HG03354 (cell line): ENCODE measurements at regions not wholly inside any gene's neighbourhood (a gene's known extent, or its start where the extent isn't known, plus 50 kb on each side); places are given as distances from the start of the nearest gene placed in this dataset.

Experiments
- ATAC-seq: cut with Tn5 transposase; IDR thresholded peaks from one replicate; pipeline ENCODE4 v1.9.1; 2021; ENCODE audit warnings: mild to moderate bottlenecking; ENCODE audit not compliant: unreplicated experiment, poor library complexity, severe bottlenecking

GRCh38 chr1:78790174-78790573 is 140.5 kb downstream of the IFI44 start:
- no peak for ATAC-seq

DNA sequence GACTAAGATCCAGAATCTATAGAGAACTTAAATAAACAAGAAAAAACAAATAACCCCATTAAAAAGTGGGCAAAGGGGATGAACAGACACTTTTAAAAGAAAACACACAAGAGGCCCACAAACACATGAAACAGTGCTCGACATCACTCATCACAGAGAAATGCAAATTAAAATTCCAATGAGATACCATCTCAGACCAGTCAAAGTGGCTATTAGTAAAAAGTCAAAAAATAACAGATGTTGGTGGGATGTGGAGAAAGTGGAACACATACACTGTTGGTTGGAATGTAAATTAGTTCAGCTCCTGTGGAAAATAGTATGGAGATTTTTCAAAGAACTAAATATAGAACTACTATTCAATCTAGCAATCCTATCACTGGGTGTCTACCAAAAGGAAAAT is 143.1 kb downstream of the IFI44 start:
- ATAC-seq: no peak

DNA sequence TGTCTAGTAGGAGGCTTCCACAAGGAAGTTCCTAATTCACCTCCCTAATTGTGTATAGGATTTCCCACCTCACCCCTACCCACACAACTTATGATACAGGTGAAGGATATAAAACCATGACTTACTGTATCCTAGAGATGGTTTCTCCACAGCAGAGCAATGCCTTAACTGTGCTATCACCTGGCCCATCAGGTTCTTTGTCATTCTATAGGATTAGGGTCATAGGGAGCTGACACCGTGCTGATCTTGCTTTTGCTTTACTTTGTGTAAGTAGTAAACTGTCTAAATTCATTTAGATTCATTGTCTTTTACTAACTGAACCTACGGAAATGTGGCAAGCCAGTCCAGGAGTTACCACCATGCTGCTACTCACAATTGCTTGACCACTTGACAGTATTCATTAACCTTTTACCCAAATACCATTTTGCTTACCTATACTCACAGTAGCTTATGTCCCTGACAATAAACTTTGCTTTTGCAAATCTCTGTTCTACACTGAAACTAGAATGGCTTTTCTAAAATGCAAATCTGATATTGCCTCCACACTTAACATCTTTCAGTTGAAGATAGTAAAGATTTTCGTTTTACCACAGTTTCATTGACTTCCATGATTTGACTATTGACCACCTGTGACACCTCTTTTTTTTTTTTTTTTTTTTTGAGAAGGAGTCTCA is 147.6 kb downstream of the IFI44 start:
- ATAC-seq: peak; percentile 82

DNA sequence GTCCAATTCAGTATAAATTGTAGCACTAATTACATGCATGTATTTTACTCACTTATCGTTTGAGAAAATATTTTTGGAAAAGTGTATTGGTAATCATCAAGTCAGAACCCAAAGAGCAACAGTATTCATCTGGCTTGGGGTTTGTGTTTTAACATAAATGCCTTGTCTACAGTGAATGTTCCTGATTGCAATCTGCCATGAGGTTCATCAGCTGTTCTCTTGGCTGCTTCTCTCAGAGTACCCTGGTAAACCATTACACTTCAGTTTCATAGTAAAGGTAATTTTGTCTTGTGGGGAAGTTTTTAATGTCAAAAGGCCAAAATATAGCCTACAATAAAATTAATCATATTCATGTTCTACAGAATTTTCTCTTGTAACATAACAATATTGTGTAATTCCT is 150.3 kb downstream of the IFI44 start:
- ATAC-seq: no peak

- no peak for ATAC-seq
Measured at GRCh38 chr1:78814176-78814575, 164.5 kb downstream of the IFI44 start.

- ATAC-seq: no peak
Measured at GRCh38 chr1:78825561-78825960, 175.9 kb downstream of the IFI44 start.

DNA sequence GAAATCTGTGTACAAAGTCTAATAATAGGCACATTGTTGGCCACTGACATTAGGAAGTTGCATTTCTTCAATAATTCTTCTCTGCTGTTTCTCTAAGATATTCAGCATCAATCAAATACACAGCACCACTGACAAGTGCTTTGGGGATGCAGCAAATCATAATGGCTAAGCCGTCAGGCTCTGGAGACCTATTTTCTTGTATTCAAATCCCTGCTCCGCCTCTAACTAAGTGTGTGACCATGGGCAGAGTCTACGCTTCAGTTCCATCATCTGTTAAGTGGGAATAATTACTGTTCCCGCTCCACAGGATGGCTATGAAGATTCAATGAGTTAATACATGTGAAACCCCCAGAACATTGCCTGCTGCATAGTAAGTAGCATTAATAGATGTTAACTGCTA is 176.9 kb downstream of the ADGRL4 start:
- ATAC-seq: no peak

DNA sequence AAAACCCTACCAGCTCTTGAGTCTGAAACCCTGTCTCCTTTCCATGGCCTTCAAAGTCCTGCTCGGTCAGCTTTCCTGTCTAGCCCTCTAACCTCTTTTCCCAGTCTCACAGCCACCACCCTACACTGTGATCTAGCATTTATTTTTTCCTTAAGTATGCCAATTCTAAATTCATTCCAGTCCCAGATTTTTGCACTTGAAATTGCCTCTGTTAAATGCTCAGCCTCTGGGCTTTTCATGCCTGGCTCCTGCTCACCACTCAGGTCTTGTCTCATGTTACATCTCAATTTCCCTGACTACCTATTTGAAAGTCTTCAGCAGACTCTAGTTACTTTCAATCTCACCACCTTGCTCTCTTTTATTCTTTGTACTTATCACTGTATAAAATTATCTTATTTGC is 176.2 kb downstream of the ADGRL4 start:
- no peak for ATAC-seq

DNA sequence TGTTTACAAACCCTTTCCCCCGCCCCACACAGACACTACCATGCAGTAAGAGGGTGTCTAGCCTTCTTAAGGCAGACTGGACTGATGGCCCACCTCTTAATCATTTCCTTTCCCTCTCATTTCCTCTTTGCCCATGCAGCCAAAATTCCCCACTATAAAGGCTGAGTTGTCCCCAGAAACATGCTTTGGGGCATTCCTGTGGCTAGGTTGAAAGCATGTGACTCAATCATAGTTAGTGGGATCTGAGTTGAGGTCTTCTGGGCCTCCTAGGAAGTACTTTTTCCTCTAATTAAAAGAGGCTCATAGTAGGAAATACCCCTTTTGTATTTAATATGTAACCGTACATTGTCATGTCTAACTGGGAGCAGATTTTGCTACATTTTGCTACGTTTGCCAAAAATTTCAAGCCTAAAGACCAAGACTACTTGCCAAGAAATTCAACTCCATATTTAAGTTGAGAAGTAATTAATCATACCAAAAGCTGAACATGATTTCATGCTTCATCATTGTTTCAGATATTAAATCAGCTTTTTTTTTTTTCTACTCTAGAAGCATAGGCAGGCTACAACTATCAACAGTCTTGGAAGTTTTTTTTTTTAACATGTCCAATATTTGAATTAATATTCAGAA is 174.7 kb downstream of the ADGRL4 start:
- no peak for ATAC-seq

- no peak for ATAC-seq
Measured at GRCh38 chr1:78833491-78833890, 173.0 kb downstream of the ADGRL4 start.

- ATAC-seq: peak; percentile 78
Measured at GRCh38 chr1:78834201-78834741, 172.3 kb downstream of the ADGRL4 start.

- ATAC-seq: no peak
Measured at GRCh38 chr1:78836726-78837125, 169.8 kb downstream of the ADGRL4 start.

DNA sequence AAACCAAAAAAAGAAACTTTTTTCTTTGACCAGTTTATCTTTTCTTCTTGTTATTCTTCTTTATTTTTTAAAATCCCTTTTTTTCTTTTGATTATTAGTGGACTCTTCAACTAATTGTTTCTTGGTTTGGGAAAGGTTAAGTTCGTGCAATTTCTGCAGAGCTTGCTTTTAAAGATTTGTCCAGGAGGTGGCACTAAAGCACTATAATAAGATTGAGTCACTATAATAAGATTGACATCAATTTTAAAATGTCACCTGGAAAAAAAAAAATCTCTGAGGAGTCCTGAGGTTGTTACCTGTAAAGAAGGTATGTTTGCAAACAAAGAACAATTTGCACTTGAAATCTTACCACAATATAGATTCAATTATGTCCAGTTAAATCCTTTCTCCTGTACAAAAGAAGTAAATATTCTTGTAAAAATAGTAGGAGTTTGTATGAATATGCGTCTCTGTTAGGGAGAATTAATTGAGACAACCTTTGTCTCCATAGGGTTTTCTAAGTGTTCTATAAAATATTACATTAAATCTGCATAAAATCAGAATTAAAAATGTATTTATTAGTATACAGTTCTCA is 166.7 kb downstream of the ADGRL4 start:
- ATAC-seq: peak; percentile 52
